ENCODE measurements at regions not wholly inside any gene's neighbourhood (a gene's known extent, or its start where the extent isn't known, plus 50 kb on each side); places are given as distances from the start of the nearest gene placed in this dataset.
"Not testable (repeated sequence)": the region's sequence is repeated elsewhere in the genome, so short reads cannot be mapped to it uniquely, and the experiment has no call there.

GRCh38 chr11:21656065-21656464 is 536.8 kb upstream of the ANO5 start:
- ATAC-seq = no peak
- TF ChIP-seq PATZ1 (CRISPR knock-in tag; IDR thresholded peaks at IDR 0.05; ENCODE audit: borderline replicate concordance) = no peak
- no peak for TF ChIP-seq OSR1 (CRISPR knock-in tag; IDR thresholded peaks at IDR 0.05)
- TF ChIP-seq ZFP30 (CRISPR knock-in tag; IDR thresholded peaks at IDR 0.05) = no peak
- TF ChIP-seq CSRNP3 (CRISPR knock-in tag; IDR thresholded peaks at IDR 0.05) = no peak
- TF ChIP-seq GLIS3 (CRISPR knock-in tag; IDR thresholded peaks at IDR 0.05) = no peak
- no peak for TF ChIP-seq ARNTL (CRISPR knock-in tag; IDR thresholded peaks at IDR 0.05; ENCODE audit: borderline replicate concordance, low read depth)
- TF ChIP-seq SNAI2 (CRISPR knock-in tag; IDR thresholded peaks at IDR 0.05) = no peak
- TF ChIP-seq RARB (CRISPR knock-in tag; IDR thresholded peaks at IDR 0.05) = no peak
- no peak for TF ChIP-seq TOX (CRISPR knock-in tag; IDR thresholded peaks at IDR 0.05; ENCODE audit: borderline replicate concordance)
- TF ChIP-seq ZNF565 (CRISPR knock-in tag; conservative IDR thresholded peaks at IDR 0.05; ENCODE audit: low read depth) = no peak
- no peak for TF ChIP-seq PPARA (CRISPR knock-in tag; IDR thresholded peaks at IDR 0.05; ENCODE audit: borderline replicate concordance)
- TF ChIP-seq POU6F1 (CRISPR knock-in tag; IDR thresholded peaks at IDR 0.05; ENCODE audit: borderline replicate concordance, low read depth) = no peak
- TF ChIP-seq ISL1 (CRISPR knock-in tag; IDR thresholded peaks at IDR 0.05) = no peak
- TF ChIP-seq CSDC2 (CRISPR knock-in tag; IDR thresholded peaks at IDR 0.05) = no peak

DNA sequence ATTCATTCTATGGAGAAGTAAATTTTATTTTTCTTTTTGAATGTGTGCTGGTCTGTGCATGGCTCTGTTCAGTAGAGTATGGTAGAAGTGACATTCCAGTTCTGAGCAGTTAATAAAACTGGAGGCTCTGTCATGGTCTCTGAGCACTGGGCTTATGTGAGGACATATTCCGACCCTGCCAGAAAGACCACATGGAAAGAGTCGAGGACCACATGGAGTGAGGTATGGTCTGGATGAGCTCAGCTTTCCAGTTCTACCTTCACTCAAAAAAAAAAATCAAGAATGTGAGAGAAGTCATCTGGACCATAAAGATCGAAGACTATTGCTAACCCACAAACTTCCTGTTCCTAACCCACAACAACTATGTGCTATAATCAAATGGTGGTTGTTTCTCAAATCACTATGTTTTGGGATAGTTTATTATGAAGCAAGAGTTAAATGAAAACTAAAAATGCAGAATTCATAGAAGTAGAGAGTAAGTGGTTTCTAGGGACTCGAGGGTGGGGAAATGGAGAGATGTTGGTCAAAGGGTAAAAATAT is 534.2 kb upstream of the ANO5 start:
- TF ChIP-seq ZC3H10 (CRISPR knock-in tag; IDR thresholded peaks at IDR 0.05) (no peak), PATZ1 (CRISPR knock-in tag; IDR thresholded peaks at IDR 0.05; ENCODE audit: borderline replicate concordance) (no peak), CREB5 (CRISPR knock-in tag; IDR thresholded peaks at IDR 0.05; ENCODE audit: low read depth) (no peak), ZNF70 (CRISPR knock-in tag; IDR thresholded peaks at IDR 0.05) (no peak), TOX (CRISPR knock-in tag; IDR thresholded peaks at IDR 0.05; ENCODE audit: borderline replicate concordance) (no peak), ISL1 (CRISPR knock-in tag; IDR thresholded peaks at IDR 0.05) (no peak), CSDC2 (CRISPR knock-in tag; IDR thresholded peaks at IDR 0.05) (no peak), CSRNP3 (CRISPR knock-in tag; IDR thresholded peaks at IDR 0.05) (no peak), OSR1 (CRISPR knock-in tag; IDR thresholded peaks at IDR 0.05) (no peak), ZFP30 (CRISPR knock-in tag; IDR thresholded peaks at IDR 0.05) (no peak), ARNTL (CRISPR knock-in tag; IDR thresholded peaks at IDR 0.05; ENCODE audit: borderline replicate concordance, low read depth) (no peak), ZFP3 (CRISPR knock-in tag; IDR thresholded peaks at IDR 0.05) (no peak), ZNF565 (CRISPR knock-in tag; conservative IDR thresholded peaks at IDR 0.05; ENCODE audit: low read depth) (no peak), RARB (CRISPR knock-in tag; IDR thresholded peaks at IDR 0.05) (no peak)
- no peak for ATAC-seq

- ATAC-seq = not testable (repeated sequence)
Measured at GRCh38 chr11:21659377-21659776, 533.5 kb upstream of the ANO5 start.
